ENCODE measurements at regions not wholly inside any gene's neighbourhood (a gene's known extent, or its start where the extent isn't known, plus 50 kb on each side); places are given as distances from the start of the nearest gene placed in this dataset.
"Not testable (repeated sequence)": the region's sequence is repeated elsewhere in the genome, so short reads cannot be mapped to it uniquely, and the experiment has no call there.

- no peak for DNase-seq (ENCODE audit: low read depth)
Measured at GRCh38 chr2:129488376-129488775, 491.1 kb upstream of the RAB6C start.

GRCh38 chr2:129490641-129491040 is 488.8 kb upstream of the RAB6C start:
- peak; percentile 51 for DNase-seq (ENCODE audit: low read depth)

- DNase-seq (ENCODE audit: low read depth), result no peak
Measured at GRCh38 chr2:129491308-129491707, 488.2 kb upstream of the RAB6C start.

GRCh38 chr2:129492548-129492947 is 486.9 kb upstream of the RAB6C start:
- DNase-seq (ENCODE audit: low read depth), result no peak

- DNase-seq (ENCODE audit: low read depth), result peak; percentile 61
Measured at GRCh38 chr2:129499747-129500146, 479.7 kb upstream of the RAB6C start.

- DNase-seq (ENCODE audit: low read depth), result peak; percentile 77
Measured at GRCh38 chr2:129502781-129503180, 476.7 kb upstream of the RAB6C start.

- DNase-seq (ENCODE audit: low read depth), result no peak
Measured at GRCh38 chr2:129504646-129505045, 474.8 kb upstream of the RAB6C start.

- no peak for DNase-seq (ENCODE audit: low read depth)
Measured at GRCh38 chr2:129518937-129519336, 460.5 kb upstream of the RAB6C start.

GRCh38 chr2:129532158-129532557 is 447.3 kb upstream of the RAB6C start:
- DNase-seq (ENCODE audit: low read depth), result not testable (repeated sequence)

- DNase-seq (ENCODE audit: low read depth), result no peak
Measured at GRCh38 chr2:129548880-129549279, 430.6 kb upstream of the RAB6C start.

- DNase-seq (ENCODE audit: low read depth), result no peak
Measured at GRCh38 chr2:129550536-129550935, 428.9 kb upstream of the RAB6C start.

- DNase-seq (ENCODE audit: low read depth), result no peak
Measured at GRCh38 chr2:129554373-129554772, 425.1 kb upstream of the RAB6C start.

GRCh38 chr2:129559101-129559500 is 420.4 kb upstream of the RAB6C start:
- DNase-seq (ENCODE audit: low read depth), result no peak

GRCh38 chr2:129565551-129566109 is 413.8 kb upstream of the RAB6C start:
- no peak for DNase-seq (ENCODE audit: low read depth)

- not testable (repeated sequence) for DNase-seq (ENCODE audit: low read depth)
Measured at GRCh38 chr2:129570812-129571211, 408.7 kb upstream of the RAB6C start.

GRCh38 chr2:129575431-129575830 is 404.0 kb upstream of the RAB6C start:
- no peak for DNase-seq (ENCODE audit: low read depth)

- no peak for DNase-seq (ENCODE audit: low read depth)
Measured at GRCh38 chr2:129575880-129576279, 403.6 kb upstream of the RAB6C start.

- no peak for DNase-seq (ENCODE audit: low read depth)
Measured at GRCh38 chr2:129580001-129580400, 399.5 kb upstream of the RAB6C start.

GRCh38 chr2:129585760-129586159 is 393.7 kb upstream of the RAB6C start:
- DNase-seq (ENCODE audit: low read depth), result no peak

GRCh38 chr2:129587426-129588064 is 391.9 kb upstream of the RAB6C start:
- DNase-seq (ENCODE audit: low read depth), result no peak

GRCh38 chr2:129604560-129604959 is 374.9 kb upstream of the RAB6C start:
- DNase-seq (ENCODE audit: low read depth), result no peak

- DNase-seq (ENCODE audit: low read depth), result no peak
Measured at GRCh38 chr2:129605646-129606045, 373.8 kb upstream of the RAB6C start.

GRCh38 chr2:129606496-129607270 is 372.8 kb upstream of the RAB6C start:
- no peak for DNase-seq (ENCODE audit: low read depth)
